Naive thymus-derived CD4-positive, alpha-beta T cell (primary cell): ENCODE measurements at regions not wholly inside any gene's neighbourhood (a gene's known extent, or its start where the extent isn't known, plus 50 kb on each side); places are given as distances from the start of the nearest gene placed in this dataset.
"Not testable (repeated sequence)": the region's sequence is repeated elsewhere in the genome, so short reads cannot be mapped to it uniquely, and the experiment has no call there.

Experiments used
- ATAC-seq: fragments of 150-1000 bp; cut with Tn5 transposase; 2 replicates; pipeline ENCODE4 v1.10.0; 2021; ENCODE audit warnings: mild to moderate bottlenecking, moderate library complexity
- CTCF ChIA-PET: fragments of 350-600 bp; sonication (Branson Sonifier 250); formaldehyde crosslinking; loops from one replicate; lab custom pipeline; 2021; ENCODE audit warnings: antibody characterized with exemption; lab: Charles Lee
- POLR2A ChIA-PET: fragments of 350-600 bp; sonication (Branson Sonifier 250); formaldehyde crosslinking; loops from one replicate; lab custom pipeline; 2021; ENCODE audit warnings: antibody characterized with exemption, inconsistent platforms; lab: Charles Lee
- DNase-seq, 9 donors: peaks; one replicate each; pipeline versions ENCODE4 v3.0.0 to v3.0.0-alpha.2; 2020 to 2022; ENCODE audit warnings: mixed read lengths in 1 of 9
- H3K27ac ChIP-seq: one replicate; pipeline ENCODE4 v1.7.0; 2013; ENCODE audit warnings: mild to moderate bottlenecking, low read depth, low read length, moderate library complexity
- H3K27me3 ChIP-seq, 2 donors: one replicate each; pipeline ENCODE4 v1.7.0; 2013; ENCODE audit warnings: low read length in 2 of 2, mild to moderate bottlenecking in 2 of 2, moderate library complexity in 2 of 2; ENCODE audit not compliant: control insufficient read depth in 2 of 2, insufficient read depth in 2 of 2
- H3K36me3 ChIP-seq, 3 experiments: 1 replicate in 2 of 3; 2 replicates in 1 of 3; pipeline ENCODE4 v1.7.0; 2013; ENCODE audit warnings: low read length in 3 of 3, mild to moderate bottlenecking in 3 of 3, moderate library complexity in 1 of 3; ENCODE audit not compliant: insufficient read depth in 3 of 3, control insufficient read depth in 2 of 3
- H3K4me1 ChIP-seq, 2 donors: one replicate each; pipeline ENCODE4 v1.7.0; 2013; ENCODE audit warnings: low read length in 2 of 2, mild to moderate bottlenecking in 2 of 2, moderate library complexity in 1 of 2; ENCODE audit not compliant: control insufficient read depth in 2 of 2, insufficient read depth in 2 of 2
- H3K4me3 ChIP-seq: 2 replicates; pipeline ENCODE4 v1.7.0; 2013; ENCODE audit warnings: mild to moderate bottlenecking, low read length
- H3K9me3 ChIP-seq, 3 experiments: 1 replicate in 2 of 3; 2 replicates in 1 of 3; pipeline ENCODE4 v1.7.0; 2013; ENCODE audit warnings: low read length in 3 of 3; ENCODE audit not compliant: control insufficient read depth in 2 of 3
- H3K27ac Mint-ChIP-seq, 9 donors: one replicate each; pipeline ENCODE4 v1.8.0; 2020 to 2022; ENCODE audit warnings: mixed read lengths in 9 of 9, mild to moderate bottlenecking in 8 of 9, moderate library complexity in 5 of 9, inconsistent platforms in 2 of 9
- H3K27me3 Mint-ChIP-seq, 5 donors: one replicate each; pipeline ENCODE4 v1.8.0; 2021 to 2022; ENCODE audit warnings: mixed read lengths in 5 of 5, mild to moderate bottlenecking in 1 of 5
- H3K36me3 Mint-ChIP-seq, 5 donors: one replicate each; pipeline ENCODE4 v1.8.0; 2020 to 2022; ENCODE audit warnings: mixed read lengths in 5 of 5, mild to moderate bottlenecking in 3 of 5, inconsistent platforms in 1 of 5
- H3K4me1 Mint-ChIP-seq, 7 donors: one replicate each; pipeline ENCODE4 v1.8.0; 2020 to 2022; ENCODE audit warnings: mixed read lengths in 7 of 7, mild to moderate bottlenecking in 3 of 7, inconsistent platforms in 1 of 7
- H3K4me3 Mint-ChIP-seq, 10 donors: one replicate each; pipeline ENCODE4 v1.8.0; 2020 to 2022; ENCODE audit warnings: mild to moderate bottlenecking in 10 of 10, mixed read lengths in 10 of 10, moderate library complexity in 6 of 10, inconsistent platforms in 2 of 10
- H3K9me3 Mint-ChIP-seq, 11 donors: one replicate each; pipeline ENCODE4 v1.8.0; 2020 to 2022; ENCODE audit warnings: mixed read lengths in 11 of 11, mild to moderate bottlenecking in 4 of 11, inconsistent platforms in 1 of 11, moderate library complexity in 1 of 11
- intact Hi-C, 2 donors: fragments of 100-400 bp; cut with micrococcal nuclease; formaldehyde crosslinking; loops; one replicate each; pipeline ENCODE4 v1.15.1; 2023

DNA sequence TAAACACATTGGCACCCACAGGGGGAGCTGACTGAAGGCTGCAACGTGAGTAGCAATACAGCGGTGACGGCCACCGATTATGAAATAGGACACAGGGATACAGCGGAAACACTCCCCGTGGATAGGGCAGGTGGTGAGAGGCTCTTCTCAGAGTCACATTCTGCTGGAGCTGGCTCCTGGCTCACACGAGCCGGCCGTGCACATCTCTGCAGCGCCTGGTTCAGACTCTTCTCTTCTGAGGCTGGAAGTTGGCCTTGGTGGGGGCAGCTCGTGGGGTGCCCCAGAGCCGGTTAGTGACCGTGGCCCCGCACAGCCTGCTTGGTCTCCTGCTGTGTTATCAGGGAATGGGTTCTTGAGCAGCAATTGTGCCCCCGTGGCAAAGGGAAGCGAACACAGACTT, 61.3 kb upstream of the EN2 start:
- no peak overlapping the region for H3K27ac Mint-ChIP-seq
- Histone ChIP-seq H3K4me3 (no peak overlapping the region), H3K27me3 (no peaks in the 10 kb centered on the region), H3K36me3 (no peaks in the 10 kb centered on the region), H3K27ac (no peak overlapping the region), H3K9me3 (no peaks in the 10 kb centered on the region), H3K4me1 (no peaks in the 10 kb centered on the region)
- peaks cover 0 to 53% (median 15%) of the 10 kb centered on the region in 5 donors for H3K27me3 Mint-ChIP-seq
- H3K4me1 Mint-ChIP-seq, result no peaks in the 10 kb centered on the region
- CTCF ChIA-PET, result no interaction called here
- DNase-seq (no peak), ATAC-seq (no peak)
- POLR2A ChIA-PET, result no interaction called here
- no peak overlapping the region for H3K4me3 Mint-ChIP-seq
- H3K9me3 Mint-ChIP-seq, result peaks cover 0 to 3% (median 0%) of the 10 kb centered on the region in 11 donors
- intact Hi-C loops, result no loop called here
- no peaks in the 10 kb centered on the region for H3K36me3 Mint-ChIP-seq

DNA sequence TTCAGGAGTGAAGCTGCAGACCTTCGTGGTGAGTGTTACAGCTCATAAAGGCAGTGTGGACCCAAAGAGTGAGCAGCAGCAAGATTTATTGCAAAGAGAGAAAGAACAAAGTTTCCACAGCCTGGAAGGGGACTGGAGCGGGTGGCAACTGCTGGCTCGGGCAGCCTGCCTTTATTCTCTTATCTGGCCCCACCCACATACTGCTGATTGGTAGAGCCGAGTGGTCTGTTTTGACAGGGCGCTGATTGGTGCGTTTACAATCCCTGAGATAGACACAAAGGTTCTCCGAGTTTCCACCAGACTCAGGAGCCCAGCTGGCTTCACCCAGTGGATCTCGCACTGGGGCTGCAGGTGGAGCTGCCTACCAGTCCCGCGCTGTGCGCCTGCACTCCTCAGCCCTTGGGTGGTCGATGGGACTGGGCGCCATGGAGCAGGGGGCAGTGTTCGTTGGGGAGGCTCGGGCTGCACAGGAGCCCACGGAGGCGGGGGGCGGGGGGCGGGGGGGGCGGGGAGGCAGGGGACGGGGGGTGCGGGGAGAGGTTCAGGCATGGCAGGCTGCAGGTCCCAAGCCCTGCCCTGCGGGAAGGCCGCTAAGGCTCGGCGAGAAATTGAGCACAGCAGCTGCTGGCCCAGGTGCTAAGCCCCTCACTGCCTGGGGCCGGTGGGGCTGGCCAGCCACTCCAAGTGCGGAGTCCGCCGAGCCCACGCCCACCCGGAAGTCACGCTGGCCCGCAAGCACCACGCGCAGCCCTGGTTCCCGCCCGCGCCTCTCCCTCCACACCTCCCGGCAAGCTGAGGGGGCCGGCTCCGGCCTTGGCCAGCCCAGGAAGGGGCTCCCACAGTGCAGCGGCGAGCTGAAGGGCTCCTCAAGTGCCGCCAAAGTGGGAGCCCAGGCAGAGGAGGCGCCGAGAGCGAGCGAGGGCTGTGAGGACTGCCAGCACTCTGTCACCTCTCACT, 59.9 kb upstream of the EN2 start:
- H3K4me3 ChIP-seq, H3K27me3 ChIP-seq, POLR2A ChIA-PET, H3K9me3 Mint-ChIP-seq, ATAC-seq, H3K36me3 Mint-ChIP-seq, CTCF ChIA-PET, H3K27ac Mint-ChIP-seq, H3K9me3 ChIP-seq, H3K4me3 Mint-ChIP-seq, DNase-seq, H3K4me1 Mint-ChIP-seq, H3K27ac ChIP-seq, H3K4me1 ChIP-seq, H3K36me3 ChIP-seq, intact Hi-C loops: not testable (repeated sequence)
- peaks cover 3 to 61% (median 26%) of the 10 kb centered on the region in 5 donors for H3K27me3 Mint-ChIP-seq

DNA sequence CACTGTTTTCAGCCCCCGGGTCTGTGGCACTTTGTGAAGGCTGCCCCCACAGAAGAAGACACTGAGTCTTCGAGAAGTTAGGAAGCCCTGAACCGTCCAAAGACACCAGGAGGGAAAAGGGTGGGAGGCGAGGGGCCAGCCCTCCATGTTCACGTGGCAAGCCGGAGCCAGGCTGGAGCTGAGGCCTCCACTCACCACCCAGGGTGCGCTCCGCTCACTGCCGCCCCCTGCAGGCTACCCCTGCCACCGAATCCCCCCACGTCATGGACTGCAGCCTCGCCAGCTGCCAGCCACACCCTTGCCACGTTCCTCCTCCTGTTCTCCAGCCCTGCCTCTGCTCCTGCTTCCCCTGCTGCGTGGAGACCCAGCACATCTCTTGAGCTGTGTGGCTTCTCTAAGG, 59.0 kb upstream of the EN2 start:
- Mint-ChIP-seq H3K27me3 (peaks cover 4 to 66% (median 25%) of the 10 kb centered on the region in 5 donors), H3K4me1 (peaks cover 0 to 3% (median 0%) of the 10 kb centered on the region in 7 donors)
- CTCF ChIA-PET, result interaction anchor here (0.5 kb wide), 1 partner anchor 254 kb away, joined by 3 read pairs; no protein-coding TSS in a partner anchor

DNA sequence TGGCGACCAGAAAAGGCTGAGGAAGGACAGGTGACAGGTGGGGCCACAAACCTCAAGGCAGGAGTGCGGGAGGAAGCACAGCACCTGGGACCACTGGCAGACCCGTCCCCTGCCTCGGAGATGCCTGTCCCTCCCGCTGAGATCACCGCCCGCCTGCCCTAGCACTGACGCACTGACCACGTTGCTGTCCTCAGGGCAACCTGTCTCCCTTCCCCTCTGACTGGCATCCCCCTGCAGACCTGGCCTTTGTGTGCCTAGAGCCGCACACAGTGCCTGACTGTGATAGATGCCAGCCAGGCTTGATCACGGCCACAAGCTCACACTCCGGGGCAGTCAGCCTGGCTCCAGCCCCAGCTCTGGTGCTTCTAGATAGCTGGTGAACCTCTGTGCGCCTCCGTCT, 58.4 kb upstream of the EN2 start:
- peaks cover 0 to 3% (median 0%) of the 10 kb centered on the region in 7 donors for H3K4me1 Mint-ChIP-seq
- POLR2A ChIA-PET, result no interaction called here
- peaks cover 0 to 6% (median 0%) of the 10 kb centered on the region in 11 donors for H3K9me3 Mint-ChIP-seq
- ATAC-seq, result no peak
- H3K4me3 ChIP-seq, result no peak overlapping the region
- no peaks in the 10 kb centered on the region for H3K4me1 ChIP-seq
- no peak overlapping the region for H3K27ac ChIP-seq
- H3K27me3 ChIP-seq, result no peaks in the 10 kb centered on the region
- no peaks in the 10 kb centered on the region for H3K36me3 ChIP-seq
- no peak overlapping the region for H3K4me3 Mint-ChIP-seq
- no peak for DNase-seq
- H3K9me3 ChIP-seq, result no peaks in the 10 kb centered on the region
- CTCF ChIA-PET, result interaction anchor here (0.5 kb wide), 1 partner anchor 255 kb away, joined by 3 read pairs; no protein-coding TSS in a partner anchor
- peaks cover 7 to 65% (median 28%) of the 10 kb centered on the region in 5 donors for H3K27me3 Mint-ChIP-seq
- no peak overlapping the region for H3K27ac Mint-ChIP-seq
- intact Hi-C loops, result no loop called here
- H3K36me3 Mint-ChIP-seq, result peaks cover 0 to 3% (median 0%) of the 10 kb centered on the region in 5 donors

More for the DNA sequence above, 59.0 kb upstream of the EN2 start:
- H3K27me3 ChIP-seq, result no peaks in the 10 kb centered on the region
- H3K9me3 ChIP-seq, result no peaks in the 10 kb centered on the region
- Mint-ChIP-seq H3K9me3 (peaks cover 0 to 6% (median 0%) of the 10 kb centered on the region in 11 donors), H3K4me3 (no peak overlapping the region), H3K27ac (no peak overlapping the region), H3K36me3 (peaks cover 0 to 3% (median 0%) of the 10 kb centered on the region in 5 donors)
- POLR2A ChIA-PET, result no interaction called here
- H3K27ac ChIP-seq, result no peak overlapping the region
- no peaks in the 10 kb centered on the region for H3K36me3 ChIP-seq
- H3K4me1 ChIP-seq, result no peaks in the 10 kb centered on the region
- DNase-seq, result no peak
- intact Hi-C loops, result no loop called here
- ATAC-seq, result no peak
- no peak overlapping the region for H3K4me3 ChIP-seq

DNA sequence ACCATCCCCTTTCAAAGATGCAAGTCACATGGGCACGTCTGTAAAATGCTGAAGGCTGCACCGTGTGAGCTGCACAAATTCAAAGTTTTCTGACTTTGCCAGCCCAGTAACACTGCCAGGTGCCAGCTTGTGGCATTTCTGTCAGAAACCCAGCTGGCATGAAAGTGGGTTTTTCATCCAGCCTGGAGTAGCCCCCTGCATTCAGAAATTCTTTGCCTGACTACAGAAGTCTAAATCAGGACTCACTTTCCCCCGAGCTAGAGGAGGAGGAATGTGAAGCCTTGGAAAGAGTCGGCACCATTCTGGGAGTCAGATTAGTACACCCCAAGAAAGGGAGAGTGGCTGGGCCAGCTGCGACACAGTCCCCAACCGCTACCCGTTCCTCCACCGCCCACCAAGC, 56.7 kb upstream of the EN2 start:
- intact Hi-C loops, result no loop called here
- Mint-ChIP-seq H3K27me3 (peaks cover 9 to 69% (median 34%) of the 10 kb centered on the region in 5 donors), H3K9me3 (peaks cover 0 to 8% (median 0%) of the 10 kb centered on the region in 11 donors), H3K36me3 (peaks cover 0 to 3% (median 0%) of the 10 kb centered on the region in 5 donors), H3K4me1 (peaks cover 0 to 6% (median 0%) of the 10 kb centered on the region in 7 donors), H3K27ac (no peak overlapping the region), H3K4me3 (no peak overlapping the region)
- Histone ChIP-seq H3K36me3 (no peaks in the 10 kb centered on the region), H3K27me3 (no peaks in the 10 kb centered on the region), H3K4me3 (no peak overlapping the region), H3K9me3 (no peaks in the 10 kb centered on the region), H3K4me1 (peaks cover 0 to 6% of the 10 kb centered on the region in 2 donors), H3K27ac (no peak overlapping the region)
- ChIA-PET CTCF (no interaction called here), POLR2A (no interaction called here)
- DNase-seq (no peak), ATAC-seq (no peak)

DNA sequence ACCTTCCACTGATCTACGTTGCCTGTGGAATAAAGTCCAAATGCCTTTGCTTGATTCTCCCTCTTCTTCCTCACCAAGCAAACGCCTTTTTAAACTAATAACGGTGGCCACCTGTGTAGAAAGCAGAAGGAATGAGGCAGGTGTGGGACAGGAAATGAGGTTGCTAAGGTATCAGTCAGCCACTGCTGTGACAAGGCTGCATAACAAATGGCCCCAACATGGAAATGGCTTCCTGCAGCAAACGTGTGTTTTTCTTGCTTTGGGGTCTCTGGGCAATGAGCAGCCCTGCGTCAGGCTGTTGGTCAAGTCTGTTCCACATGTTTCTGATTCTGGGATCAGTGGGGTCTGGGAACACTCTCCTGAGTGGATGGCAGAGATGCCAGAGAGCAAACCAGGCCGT, 56.0 kb upstream of the EN2 start:
- Histone ChIP-seq H3K9me3 (no peaks in the 10 kb centered on the region), H3K4me3 (no peak overlapping the region), H3K27ac (no peak overlapping the region), H3K4me1 (peaks cover 0 to 6% of the 10 kb centered on the region in 2 donors), H3K27me3 (no peaks in the 10 kb centered on the region), H3K36me3 (no peaks in the 10 kb centered on the region)
- Mint-ChIP-seq H3K4me1 (peaks cover 0 to 11% (median 0%) of the 10 kb centered on the region in 7 donors), H3K27me3 (peaks cover 10 to 70% (median 38%) of the 10 kb centered on the region in 5 donors), H3K9me3 (peaks cover 0 to 8% (median 0%) of the 10 kb centered on the region in 11 donors), H3K4me3 (no peak overlapping the region), H3K36me3 (peaks cover 0 to 3% (median 0%) of the 10 kb centered on the region in 5 donors), H3K27ac (no peak overlapping the region)
- intact Hi-C loops, result no loop called here
- DNase-seq, result no peak
- ChIA-PET CTCF (no interaction called here), POLR2A (no interaction called here)
- ATAC-seq, result no peak
